HepG2 (cell line): ENCODE measurements at regions not wholly inside any gene's neighbourhood (a gene's known extent, or its start where the extent isn't known, plus 50 kb on each side); places are given as distances from the start of the nearest gene placed in this dataset.

Experiments used
- ATAC-seq: fragments of 200-7000 bp; cut with Tn5 transposase; 3 replicates; pipeline ENCODE4 v1.9.1; 2020; ENCODE audit warnings: mild to moderate bottlenecking, moderate library complexity
- BruUV-seq: library from RNA; stranded (reverse); fragments of 400-500 nt; replicated peaks from 2 replicates; lab custom pipeline; 2021; lab: Mats Ljungman, UMichigan
- CTCF ChIA-PET: fragments of 300-600 bp; formaldehyde crosslinking; extraction: SDS; loops from one replicate; lab custom pipeline; 2021; ENCODE audit warnings: low total read pairs, inconsistent platforms, low intra/inter-chr PET ratio; lab: Yijun Ruan, JAX
- POLR2A ChIA-PET: fragments of 350-600 bp; sonication (Branson Sonifier 250); formaldehyde crosslinking; loops from one replicate; lab custom pipeline; 2020; ENCODE audit warnings: antibody characterized with exemption, inconsistent platforms; lab: Yijun Ruan, JAX
- DNase-seq: peaks from one replicate; pipeline ENCODE4 v3.0.0-alpha.2; 2015; ENCODE audit warnings: low spot score
- FAIRE-seq: peaks from 3 replicates; lab custom pipeline; 2011; peaks lifted over from hg19 to GRCh38; lab: Jason Lieb, UNC
- H2AFZ ChIP-seq: one replicate; pipeline ENCODE4 v1.6.1; 2011; ENCODE audit warnings: low read length, inconsistent platforms
- H3K27ac ChIP-seq: fragments of 300-600 bp; 3 replicates; pipeline ENCODE4 v1.8.0; 2011; ENCODE audit warnings: mixed run types, mild to moderate bottlenecking, mixed read lengths, low read length, inconsistent platforms; ENCODE audit not compliant: insufficient read depth; ENCODE audit errors: extremely low read length
- H3K27me3 ChIP-seq, 2 experiments: fragments of 200-600 bp in 1 of 2; 2 replicates in 1 of 2; 3 replicates in 1 of 2; pipeline versions ENCODE4 v1.6.0 to v1.8.0; 2011; ENCODE audit warnings: low read length in 2 of 2, mild to moderate bottlenecking in 2 of 2, moderate library complexity in 2 of 2, inconsistent platforms in 1 of 2; ENCODE audit not compliant: insufficient read depth in 2 of 2, control insufficient read depth in 1 of 2
- H3K36me3 ChIP-seq, 2 experiments: fragments of 200-600 bp in 1 of 2; replicated peaks in 1 of 2; 2 replicates in 1 of 2; 3 replicates in 1 of 2; pipeline versions ENCODE4 v1.5.1 to v1.8.0; 2011; ENCODE audit warnings: low read length in 2 of 2, inconsistent platforms in 1 of 2; ENCODE audit not compliant: insufficient read depth in 2 of 2, control insufficient read depth in 1 of 2
- H3K4me1 ChIP-seq: 2 replicates; pipeline ENCODE4 v1.5.1; 2012; ENCODE audit warnings: low read length, inconsistent platforms; ENCODE audit not compliant: insufficient read depth
- H3K4me2 ChIP-seq: 2 replicates; pipeline ENCODE4 v1.6.0; 2011; ENCODE audit warnings: low read depth, low read length, inconsistent platforms
- H3K4me3 ChIP-seq, 3 experiments: fragments of 200-600 bp in 1 of 3; sonication (generic), shearing (Covaris generic) in 1 of 3; replicated peaks in 1 of 3; 2 replicates each; pipeline ENCODE4 v1.5.1; 2011 to 2016; ENCODE audit warnings: low read length in 3 of 3, inconsistent platforms in 2 of 3, low read depth in 2 of 3, mild to moderate bottlenecking in 2 of 3, control low read depth in 1 of 3, mixed read lengths in 1 of 3; ENCODE audit not compliant: insufficient read depth in 1 of 3
- H3K79me2 ChIP-seq: one replicate; pipeline ENCODE4 v1.6.1; 2011; ENCODE audit warnings: low read length, inconsistent platforms; ENCODE audit not compliant: insufficient read depth
- H3K9ac ChIP-seq: 2 replicates; pipeline ENCODE4 v1.6.0; 2011; ENCODE audit warnings: mild to moderate bottlenecking, low read depth, low read length, inconsistent platforms; ENCODE audit not compliant: insufficient read depth
- H3K9me3 ChIP-seq: 2 replicates; pipeline ENCODE4 v1.5.1; 2012; ENCODE audit warnings: mild to moderate bottlenecking, low read length
- H4K20me1 ChIP-seq: 2 replicates; pipeline ENCODE4 v1.6.0; 2011; ENCODE audit warnings: inconsistent platforms, mild to moderate bottlenecking, low read length, moderate library complexity; ENCODE audit not compliant: insufficient read depth
- FOXA3 ChIP-seq: IDR thresholded peaks from 2 replicates; pipeline ENCODE4 v1.6.1; 2016; ENCODE audit warnings: missing genetic modification reagents, missing compliant biosample characterization
- PAF1 ChIP-seq: IDR thresholded peaks from 2 replicates; pipeline ENCODE4 v1.6.1; 2016; ENCODE audit warnings: missing genetic modification reagents, missing compliant biosample characterization
- PITX1 ChIP-seq: sonication (generic); formaldehyde crosslinking; IDR thresholded peaks from 2 replicates; pipeline ENCODE4 v1.5.1; 2020; ENCODE audit warnings: mild to moderate bottlenecking, missing genetic modification reagents
- RFXANK ChIP-seq: IDR thresholded peaks from 2 replicates; pipeline ENCODE4 v1.6.1; 2016
- THAP7 ChIP-seq: sonication (generic); formaldehyde crosslinking; IDR thresholded peaks from 2 replicates; pipeline ENCODE4 v1.8.1; 2023; ENCODE audit warnings: mild to moderate bottlenecking, missing genetic modification reagents
- ZBTB25 ChIP-seq: IDR thresholded peaks from 2 replicates; pipeline ENCODE4 v1.6.1; 2018; ENCODE audit warnings: missing genetic modification reagents
- ZFAT ChIP-seq: sonication (generic); formaldehyde crosslinking; conservative IDR thresholded peaks from 2 replicates; pipeline ENCODE4 v1.8.1; 2023; ENCODE audit warnings: missing genetic modification reagents, inconsistent platforms
- WGBS: methylation state at CpG from one replicate; pipeline ENCODE4 v1.1.6; 2017; ENCODE audit warnings: low lambda C conversion rate; 5-methylcytosine and 5-hydroxymethylcytosine counted together
- in situ Hi-C: cut with HindIII; loops from 2 replicates; pipeline ENCODE4 v1.10.0; 2017; ENCODE audit warnings: low pct_unique_long_range_greater_than_20kb; ENCODE audit not compliant: extremely low pct_ligation_motif_present
- intact Hi-C: fragments of 100-400 bp; cut with micrococcal nuclease; formaldehyde crosslinking; loops from one replicate; pipeline ENCODE4 v1.10.0; 2022; ENCODE audit not compliant: unreplicated experiment
- TF ChIP-seq, protein P1 (sequence below): IDR thresholded peaks from 2 replicates; pipeline ENCODE4 v1.6.1; 2016; ENCODE audit warnings: low read depth, borderline replicate concordance
- TF ChIP-seq, protein P2 (sequence below): fragments of 450-650 bp; IDR thresholded peaks from 2 replicates; pipeline ENCODE4 v1.6.1; 2016
- TF ChIP-seq, protein P3 (sequence below): sonication (generic); formaldehyde crosslinking; IDR thresholded peaks from 2 replicates; pipeline ENCODE4 v1.8.0; 2022; ENCODE audit warnings: missing genetic modification reagents, mild to moderate bottlenecking, inconsistent platforms, borderline replicate concordance
- TF ChIP-seq, protein P4 (sequence below): sonication (generic); formaldehyde crosslinking; IDR thresholded peaks from 2 replicates; pipeline ENCODE4 v1.8.0; 2022; ENCODE audit warnings: missing genetic modification reagents, mild to moderate bottlenecking, moderate library complexity, borderline replicate concordance

DNA sequence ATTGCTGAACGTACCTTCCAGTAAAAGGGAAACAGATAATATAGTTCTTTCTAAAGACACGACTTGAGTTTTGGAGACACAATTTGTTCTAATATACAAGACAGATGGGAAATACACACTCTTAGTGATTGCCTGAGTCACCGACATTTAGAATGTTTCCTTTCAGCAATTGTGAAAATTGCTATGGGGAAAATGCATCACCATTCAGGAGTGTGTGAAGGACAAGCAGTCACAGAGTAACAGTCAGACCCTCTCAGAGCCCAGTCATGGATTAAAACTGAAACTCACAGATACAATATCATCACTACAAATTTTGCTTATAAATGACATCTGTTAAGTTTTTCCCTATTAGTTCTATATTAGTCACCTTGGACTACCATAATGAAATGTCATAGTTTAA lies 286.1 kb downstream of the SPRY2 start:
- no peaks in the 10 kb centered on the region; the same call in 1 of the 2 replicates for H3K9me3 ChIP-seq
- in situ Hi-C loops = no loop called here
- no peaks in the 10 kb centered on the region for H4K20me1 ChIP-seq
- intact Hi-C loops = no loop called here
- H3K79me2 ChIP-seq = no peaks in the 10 kb centered on the region
- ChIA-PET POLR2A (no interaction called here), CTCF (no interaction called here)
- no peak for FAIRE-seq
- H2AFZ ChIP-seq = no peak overlapping the region
- no peak overlapping the region for H3K27ac ChIP-seq
- H3K4me3 ChIP-seq = no peak overlapping the region
- no peak for DNase-seq
- no peaks in the 10 kb centered on the region for H3K36me3 ChIP-seq
- BruUV-seq = no TSS peak
- ATAC-seq = no peak
- TF ChIP-seq, protein P1, sequence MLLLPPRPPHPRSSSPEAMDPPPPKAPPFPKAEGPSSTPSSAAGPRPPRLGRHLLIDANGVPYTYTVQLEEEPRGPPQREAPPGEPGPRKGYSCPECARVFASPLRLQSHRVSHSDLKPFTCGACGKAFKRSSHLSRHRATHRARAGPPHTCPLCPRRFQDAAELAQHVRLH (CRISPR knock-in tag) = no peak
- TF ChIP-seq, protein P2, sequence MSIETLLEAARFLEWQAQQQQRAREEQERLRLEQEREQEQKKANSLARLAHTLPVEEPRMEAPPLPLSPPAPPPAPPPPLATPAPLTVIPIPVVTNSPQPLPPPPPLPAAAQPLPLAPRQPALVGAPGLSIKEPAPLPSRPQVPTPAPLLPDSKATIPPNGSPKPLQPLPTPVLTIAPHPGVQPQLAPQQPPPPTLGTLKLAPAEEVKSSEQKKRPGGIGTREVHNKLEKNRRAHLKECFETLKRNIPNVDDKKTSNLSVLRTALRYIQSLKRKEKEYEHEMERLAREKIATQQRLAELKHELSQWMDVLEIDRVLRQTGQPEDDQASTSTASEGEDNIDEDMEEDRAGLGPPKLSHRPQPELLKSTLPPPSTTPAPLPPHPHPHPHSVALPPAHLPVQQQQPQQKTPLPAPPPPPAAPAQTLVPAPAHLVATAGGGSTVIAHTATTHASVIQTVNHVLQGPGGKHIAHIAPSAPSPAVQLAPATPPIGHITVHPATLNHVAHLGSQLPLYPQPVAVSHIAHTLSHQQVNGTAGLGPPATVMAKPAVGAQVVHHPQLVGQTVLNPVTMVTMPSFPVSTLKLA = no peak
- no peak for TF ChIP-seq ZBTB25
- H3K4me2 ChIP-seq = no peak overlapping the region
- no peaks in the 10 kb centered on the region for H3K27me3 ChIP-seq
- WGBS = 32% methylated on average over 3 of the region's 3 CpGs
- H3K9ac ChIP-seq = no peak overlapping the region
- 0 out of 2 replicates have a peak, but pooled peaks cover 5% of the 10 kb centered on the region for H3K4me1 ChIP-seq

DNA sequence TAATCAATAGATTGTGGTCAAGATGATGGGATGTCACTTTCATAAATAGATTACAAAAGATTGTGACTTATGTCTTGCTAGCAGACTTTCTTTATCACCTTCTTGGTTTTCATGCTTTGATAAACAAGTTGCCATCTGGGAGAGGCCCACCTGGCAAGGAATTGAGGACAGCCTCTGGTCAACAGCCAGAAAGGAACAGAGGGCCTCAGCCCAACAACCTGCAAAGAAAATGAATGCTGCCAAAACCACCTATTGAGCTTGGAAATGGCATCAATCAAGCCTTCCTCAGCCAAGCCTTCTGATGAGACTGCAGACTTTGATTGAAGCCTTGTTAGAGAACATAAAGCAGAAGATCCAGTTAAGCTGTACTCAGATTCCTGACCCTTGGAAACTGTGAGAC lies 288.6 kb downstream of the SPRY2 start:
- H3K4me2 ChIP-seq = no peak overlapping the region
- no peak overlapping the region for H3K4me3 ChIP-seq
- H3K9ac ChIP-seq = no peak overlapping the region
- H4K20me1 ChIP-seq = no peaks in the 10 kb centered on the region
- ATAC-seq (no peak), FAIRE-seq (no peak), DNase-seq (no peak)
- BruUV-seq = no TSS peak
- H3K79me2 ChIP-seq = no peaks in the 10 kb centered on the region
- H2AFZ ChIP-seq = no peak overlapping the region
- H3K9me3 ChIP-seq = no peaks in the 10 kb centered on the region
- ChIA-PET POLR2A (no interaction called here), CTCF (no interaction called here)
- no peaks in the 10 kb centered on the region for H3K36me3 ChIP-seq
- no peak overlapping the region for H3K27ac ChIP-seq
- H3K4me1 ChIP-seq = 0 out of 2 replicates have a peak, but pooled peaks cover 5% of the 10 kb centered on the region
- intact Hi-C loops (no loop called here), in situ Hi-C loops (no loop called here)
- no peaks in the 10 kb centered on the region for H3K27me3 ChIP-seq
- TF ChIP-seq, protein P3, sequence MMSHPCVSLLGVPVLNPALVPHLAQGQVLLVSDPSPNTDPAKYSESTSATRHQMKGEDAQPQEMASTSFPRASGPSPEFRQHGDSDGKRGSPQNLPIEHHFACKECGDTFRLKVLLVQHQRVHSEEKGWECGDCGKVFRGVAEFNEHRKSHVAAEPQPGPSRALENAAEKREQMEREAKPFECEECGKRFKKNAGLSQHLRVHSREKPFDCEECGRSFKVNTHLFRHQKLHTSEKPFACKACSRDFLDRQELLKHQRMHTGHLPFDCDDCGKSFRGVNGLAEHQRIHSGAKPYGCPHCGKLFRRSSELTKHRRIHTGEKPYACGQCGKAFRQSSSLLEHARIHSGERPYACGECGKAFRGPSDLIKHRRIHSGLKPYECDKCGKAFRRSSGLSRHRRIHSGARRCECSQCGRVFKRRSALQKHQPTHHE = no peak
- TF ChIP-seq, protein P4, sequence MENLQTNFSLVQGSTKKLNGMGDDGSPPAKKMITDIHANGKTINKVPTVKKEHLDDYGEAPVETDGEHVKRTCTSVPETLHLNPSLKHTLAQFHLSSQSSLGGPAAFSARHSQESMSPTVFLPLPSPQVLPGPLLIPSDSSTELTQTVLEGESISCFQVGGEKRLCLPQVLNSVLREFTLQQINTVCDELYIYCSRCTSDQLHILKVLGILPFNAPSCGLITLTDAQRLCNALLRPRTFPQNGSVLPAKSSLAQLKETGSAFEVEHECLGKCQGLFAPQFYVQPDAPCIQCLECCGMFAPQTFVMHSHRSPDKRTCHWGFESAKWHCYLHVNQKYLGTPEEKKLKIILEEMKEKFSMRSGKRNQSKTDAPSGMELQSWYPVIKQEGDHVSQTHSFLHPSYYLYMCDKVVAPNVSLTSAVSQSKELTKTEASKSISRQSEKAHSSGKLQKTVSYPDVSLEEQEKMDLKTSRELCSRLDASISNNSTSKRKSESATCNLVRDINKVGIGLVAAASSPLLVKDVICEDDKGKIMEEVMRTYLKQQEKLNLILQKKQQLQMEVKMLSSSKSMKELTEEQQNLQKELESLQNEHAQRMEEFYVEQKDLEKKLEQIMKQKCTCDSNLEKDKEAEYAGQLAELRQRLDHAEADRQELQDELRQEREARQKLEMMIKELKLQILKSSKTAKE (CRISPR knock-in tag) = no peak
- TF ChIP-seq PAF1 (CRISPR knock-in tag) (no peak), ZFAT (no peak), THAP7 (CRISPR knock-in tag) (no peak), RFXANK (CRISPR knock-in tag) (no peak), PITX1 (CRISPR knock-in tag) (no peak), FOXA3 (CRISPR knock-in tag) (no peak)
